ENCODE measurements at regions not wholly inside any gene's neighbourhood (a gene's known extent, or its start where the extent isn't known, plus 50 kb on each side); places are given as distances from the start of the nearest gene placed in this dataset.

DNA sequence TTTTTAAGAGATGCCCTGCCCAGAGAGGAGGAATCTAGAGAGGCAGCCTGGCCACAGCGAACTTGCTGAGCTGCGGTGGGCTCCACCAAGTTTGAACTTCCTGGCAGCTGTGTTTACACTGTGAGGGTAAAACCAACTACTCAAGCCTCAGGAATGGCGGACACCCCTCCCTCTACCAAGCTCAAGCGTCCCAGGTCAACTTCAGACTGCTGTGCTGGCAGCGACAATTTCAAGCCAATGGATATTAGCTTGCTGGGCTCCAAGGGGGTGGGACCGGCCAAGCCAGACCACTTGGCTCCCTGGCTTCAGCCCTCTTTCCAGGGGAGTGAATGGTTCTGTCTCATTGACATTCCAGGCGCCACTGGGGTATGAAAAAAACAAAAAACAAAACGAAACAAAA, 289.4 kb downstream of the KCNS3 start:
- intact Hi-C loops (cut with DNase I): no loop called here
- no peak for ATAC-seq
- Histone ChIP-seq H3K4me3 (no peak overlapping the region), H3K9me3 (no peaks in the 10 kb centered on the region), H3K4me1 (peaks cover 0 to 7% (median 0%) of the 10 kb centered on the region in 12 donors), H3K27ac (no peak overlapping the region), H3K27me3 (no peaks in the 10 kb centered on the region), H3K36me3 (no peaks in the 10 kb centered on the region)
- WGBS, 4 donors: 84 to 90% (median 87%) methylated on average over 7 to 8 of the region's 8 CpGs
- TF ChIP-seq, protein P1, sequence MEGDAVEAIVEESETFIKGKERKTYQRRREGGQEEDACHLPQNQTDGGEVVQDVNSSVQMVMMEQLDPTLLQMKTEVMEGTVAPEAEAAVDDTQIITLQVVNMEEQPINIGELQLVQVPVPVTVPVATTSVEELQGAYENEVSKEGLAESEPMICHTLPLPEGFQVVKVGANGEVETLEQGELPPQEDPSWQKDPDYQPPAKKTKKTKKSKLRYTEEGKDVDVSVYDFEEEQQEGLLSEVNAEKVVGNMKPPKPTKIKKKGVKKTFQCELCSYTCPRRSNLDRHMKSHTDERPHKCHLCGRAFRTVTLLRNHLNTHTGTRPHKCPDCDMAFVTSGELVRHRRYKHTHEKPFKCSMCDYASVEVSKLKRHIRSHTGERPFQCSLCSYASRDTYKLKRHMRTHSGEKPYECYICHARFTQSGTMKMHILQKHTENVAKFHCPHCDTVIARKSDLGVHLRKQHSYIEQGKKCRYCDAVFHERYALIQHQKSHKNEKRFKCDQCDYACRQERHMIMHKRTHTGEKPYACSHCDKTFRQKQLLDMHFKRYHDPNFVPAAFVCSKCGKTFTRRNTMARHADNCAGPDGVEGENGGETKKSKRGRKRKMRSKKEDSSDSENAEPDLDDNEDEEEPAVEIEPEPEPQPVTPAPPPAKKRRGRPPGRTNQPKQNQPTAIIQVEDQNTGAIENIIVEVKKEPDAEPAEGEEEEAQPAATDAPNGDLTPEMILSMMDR (IDR thresholded peaks at IDR 0.05): no peak
- TF ChIP-seq POLR2A (IDR thresholded peaks at IDR 0.05): no peak
- no peak for DNase-seq

DNA sequence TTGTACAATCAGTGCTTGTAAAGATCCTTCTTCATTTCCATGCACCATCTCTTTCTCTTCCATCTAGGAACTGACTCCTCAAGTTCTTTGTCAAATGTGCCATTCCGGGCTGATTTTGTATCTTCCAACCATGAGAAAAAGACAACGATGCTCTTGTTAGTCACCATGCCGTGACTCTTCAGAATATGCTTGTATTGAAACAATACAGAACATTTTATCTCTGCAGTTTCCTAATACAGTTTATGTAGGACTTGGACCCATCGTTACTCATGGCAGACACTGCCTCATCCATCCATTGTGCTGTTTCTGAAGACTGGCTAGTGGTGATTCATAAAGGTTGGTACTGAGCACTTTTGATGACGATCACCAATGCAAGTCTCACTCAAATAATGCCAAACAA, 283.2 kb downstream of the KCNS3 start:
- ATAC-seq (no peak), DNase-seq (no peak)
- Histone ChIP-seq H3K4me1 (peaks cover 0 to 9% (median 0%) of the 10 kb centered on the region in 12 donors), H3K27me3 (no peaks in the 10 kb centered on the region), H3K27ac (no peak overlapping the region), H3K4me3 (no peak overlapping the region), H3K9me3 (no peaks in the 10 kb centered on the region), H3K36me3 (no peaks in the 10 kb centered on the region)
- WGBS, 4 donors: 89 to 92% (median 90%) methylated on average over 5 of the region's 5 CpGs
- intact Hi-C loops (cut with DNase I): no loop called here
- TF ChIP-seq, protein P1 (IDR thresholded peaks at IDR 0.05): no peak
- TF ChIP-seq POLR2A (IDR thresholded peaks at IDR 0.05): no peak

DNA sequence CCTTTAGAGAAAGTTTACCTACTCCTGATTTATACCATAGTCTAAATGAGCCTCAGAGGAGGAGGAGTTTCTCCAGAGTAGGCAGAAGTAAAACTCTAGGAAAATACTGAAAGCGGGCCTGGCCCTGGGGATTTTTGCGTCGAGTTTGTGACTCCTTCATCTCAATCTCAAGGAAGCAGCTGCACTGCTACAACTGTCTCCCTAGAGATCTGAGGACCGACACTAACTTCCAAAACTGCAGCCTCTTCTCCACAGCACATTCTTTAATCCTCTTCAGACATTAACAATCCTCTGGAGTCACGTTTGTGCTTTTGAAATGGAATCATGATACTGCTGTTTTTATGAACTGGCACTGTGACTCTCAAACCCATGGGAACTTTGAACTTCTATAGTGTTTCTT, 281.4 kb downstream of the KCNS3 start:
- peak in 2 of 4 donors; percentile 36 to 45 for ATAC-seq
- H3K27ac ChIP-seq: peak overlapping the region in 2 of 12 donors; percentile 14 to 15
- intact Hi-C loops (cut with DNase I): loop anchor here in 2 of 10 donors (10.0 kb wide), 2 partner anchors 215 to 435 kb away; no protein-coding TSS in a partner anchor

DNA sequence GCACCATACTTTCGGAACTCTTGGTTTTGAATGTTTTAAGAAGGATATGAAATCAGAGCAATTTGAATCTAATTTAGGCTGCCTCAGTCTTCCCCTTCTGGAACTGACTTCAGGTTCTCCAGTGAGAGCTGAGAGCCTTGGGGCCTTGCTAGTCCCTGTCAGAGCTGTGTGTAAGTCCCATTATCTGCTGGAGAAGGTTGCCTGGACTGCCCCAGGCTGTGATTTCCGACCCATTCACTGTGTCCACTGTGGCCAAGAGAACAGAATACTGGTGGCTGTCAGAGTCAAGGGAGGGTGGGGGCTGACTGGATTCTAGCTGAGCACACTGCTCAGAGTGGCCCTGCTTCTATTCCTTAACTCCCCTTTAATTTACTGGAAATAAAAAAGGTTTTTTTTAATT, 278.0 kb downstream of the KCNS3 start:
- ATAC-seq (no peak), DNase-seq (no peak)
- intact Hi-C loops (cut with DNase I): loop anchor here in 2 of 10 donors (10.0 kb wide), 2 partner anchors 218 to 432 kb away; no protein-coding TSS in a partner anchor
- Histone ChIP-seq H3K4me1 (peaks cover 0 to 9% (median 0%) of the 10 kb centered on the region in 12 donors), H3K36me3 (no peaks in the 10 kb centered on the region), H3K9me3 (no peaks in the 10 kb centered on the region), H3K27ac (no peak overlapping the region), H3K4me3 (no peak overlapping the region), H3K27me3 (no peaks in the 10 kb centered on the region)
- TF ChIP-seq POLR2A (IDR thresholded peaks at IDR 0.05): no peak
- TF ChIP-seq, protein P1 (IDR thresholded peaks at IDR 0.05): no peak
- 73 to 84% (median 79%) methylated on average over 2 of the region's 2 CpGs for WGBS, 4 donors

More for the DNA sequence above, 281.4 kb downstream of the KCNS3 start:
- H3K9me3 ChIP-seq: no peaks in the 10 kb centered on the region
- 36 to 67% (median 41%) methylated on average over 5 of the region's 5 CpGs for WGBS, 4 donors
- no peaks in the 10 kb centered on the region for H3K36me3 ChIP-seq
- TF ChIP-seq POLR2A (IDR thresholded peaks at IDR 0.05): no peak
- TF ChIP-seq, protein P1 (IDR thresholded peaks at IDR 0.05): no peak
- H3K4me1 ChIP-seq: peaks cover 0 to 9% (median 0%) of the 10 kb centered on the region in 12 donors
- H3K27me3 ChIP-seq: no peaks in the 10 kb centered on the region
- DNase-seq: peak in 3 of 5 donors; percentile 28 to 39 (median 39)
- no peak overlapping the region for H3K4me3 ChIP-seq
